CD8-positive, alpha-beta memory T cell (primary cell): ENCODE measurements at regions not wholly inside any gene's neighbourhood (a gene's known extent, or its start where the extent isn't known, plus 50 kb on each side); places are given as distances from the start of the nearest gene placed in this dataset.

Experiments used
- CTCF ChIA-PET: fragments of 350-600 bp; sonication (Branson Sonifier 250); formaldehyde crosslinking; loops from one replicate; lab custom pipeline; 2021; ENCODE audit warnings: antibody characterized with exemption; lab: Charles Lee
- POLR2A ChIA-PET: fragments of 350-600 bp; sonication (Branson Sonifier 250); formaldehyde crosslinking; loops from one replicate; lab custom pipeline; 2021; ENCODE audit warnings: antibody characterized with exemption; lab: Charles Lee
- DNase-seq, 5 donors: peaks; one replicate each; pipeline versions ENCODE4 v3.0.0 to v3.0.0-alpha.2; 2020 to 2022; ENCODE audit warnings: mixed read lengths in 1 of 5
- H3K27ac ChIP-seq: one replicate; pipeline ENCODE4 v1.7.0; 2013; ENCODE audit warnings: low read depth, mild to moderate bottlenecking, low read length, moderate library complexity
- H3K27me3 ChIP-seq: 2 replicates; pipeline ENCODE4 v1.7.0; 2013; ENCODE audit warnings: low read length, mild to moderate bottlenecking; ENCODE audit not compliant: insufficient read depth, poor library complexity, severe bottlenecking
- H3K36me3 ChIP-seq: 2 replicates; pipeline ENCODE4 v1.7.0; 2013; ENCODE audit warnings: mild to moderate bottlenecking, low read length, moderate library complexity; ENCODE audit not compliant: insufficient read depth
- H3K4me1 ChIP-seq: 2 replicates; pipeline ENCODE4 v1.7.0; 2013; ENCODE audit warnings: mild to moderate bottlenecking, low read length, moderate library complexity; ENCODE audit not compliant: insufficient read depth
- H3K4me3 ChIP-seq: 2 replicates; pipeline ENCODE4 v1.7.0; 2013; ENCODE audit warnings: mild to moderate bottlenecking, low read length
- H3K9me3 ChIP-seq: 2 replicates; pipeline ENCODE4 v1.7.0; 2013; ENCODE audit warnings: mild to moderate bottlenecking, low read length
- H3K27ac Mint-ChIP-seq, 8 donors: one replicate each; pipeline ENCODE4 v1.8.0; 2020 to 2021; ENCODE audit warnings: mixed read lengths in 8 of 8, mild to moderate bottlenecking in 6 of 8, inconsistent platforms in 3 of 8, moderate library complexity in 3 of 8
- H3K27me3 Mint-ChIP-seq, 2 donors: one replicate each; pipeline ENCODE4 v1.8.0; 2020 to 2021; ENCODE audit warnings: mixed read lengths in 2 of 2, mild to moderate bottlenecking in 1 of 2, moderate library complexity in 1 of 2
- H3K36me3 Mint-ChIP-seq, 3 donors: one replicate each; pipeline ENCODE4 v1.8.0; 2020 to 2021; ENCODE audit warnings: mixed read lengths in 3 of 3, inconsistent platforms in 1 of 3, mild to moderate bottlenecking in 1 of 3
- H3K4me1 Mint-ChIP-seq, 3 donors: one replicate each; pipeline ENCODE4 v1.8.0; 2020 to 2021; ENCODE audit warnings: mixed read lengths in 3 of 3, inconsistent platforms in 1 of 3, mild to moderate bottlenecking in 1 of 3
- H3K4me3 Mint-ChIP-seq, 7 donors: one replicate each; pipeline ENCODE4 v1.8.0; 2020 to 2021; ENCODE audit warnings: mixed read lengths in 7 of 7, mild to moderate bottlenecking in 6 of 7, moderate library complexity in 4 of 7, inconsistent platforms in 2 of 7
- H3K9me3 Mint-ChIP-seq, 5 donors: one replicate each; pipeline ENCODE4 v1.8.0; 2020 to 2022; ENCODE audit warnings: mixed read lengths in 5 of 5, mild to moderate bottlenecking in 3 of 5, moderate library complexity in 2 of 5, inconsistent platforms in 1 of 5

DNA sequence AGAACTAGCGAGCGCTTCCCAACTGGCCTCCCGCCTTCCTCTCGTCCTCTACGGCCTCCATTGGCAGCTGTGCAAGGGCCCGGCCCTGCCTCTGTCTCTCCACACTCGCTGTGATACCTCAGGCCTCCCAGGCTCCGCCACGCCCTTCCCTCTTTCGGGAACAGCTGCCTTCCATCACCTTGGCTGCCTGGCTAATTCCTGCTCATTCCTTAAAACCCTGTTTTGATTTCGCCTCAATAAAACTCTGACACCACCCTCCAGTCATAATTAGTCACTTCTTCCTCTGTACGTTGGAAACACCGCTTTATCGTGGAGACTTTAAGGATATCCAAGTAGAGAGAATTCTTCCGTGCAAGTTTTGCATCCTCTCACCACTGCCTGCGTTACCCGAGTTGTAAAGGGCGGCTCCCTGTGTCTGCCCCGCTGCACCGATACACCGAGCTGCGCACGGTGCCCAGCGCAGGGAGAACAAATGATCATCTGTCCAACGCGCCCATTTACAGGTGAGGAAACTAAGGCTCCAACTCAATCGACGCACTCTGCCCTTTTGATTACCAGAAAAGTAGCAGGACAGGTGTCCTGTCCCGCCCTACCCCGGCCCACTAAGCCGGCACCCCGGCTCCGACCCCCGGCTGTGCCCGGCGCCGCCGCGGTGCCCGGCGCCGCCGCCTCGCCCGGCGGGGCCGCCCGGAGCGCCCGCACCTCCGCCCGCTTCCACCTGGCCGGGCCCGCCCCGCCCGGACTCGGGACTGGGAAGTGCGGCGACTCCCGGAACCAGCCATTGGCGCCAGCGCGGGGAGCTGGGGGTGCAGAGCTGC, 139.7 kb downstream of the SEC14L1 start:
- Mint-ChIP-seq H3K27ac (peak overlapping the region in 5 of 8 donors; percentile 7 to 96 (median 62)), H3K27me3 (peaks cover 20 to 28% of the 10 kb centered on the region in 2 donors), H3K4me1 (peaks cover 11 to 16% (median 14%) of the 10 kb centered on the region in 3 donors), H3K9me3 (no peaks in the 10 kb centered on the region), H3K36me3 (peaks cover 0 to 3% (median 0%) of the 10 kb centered on the region in 3 donors), H3K4me3 (peak overlapping the region; percentile 62 to 82 (median 79))
- Histone ChIP-seq H3K9me3 (no peaks in the 10 kb centered on the region), H3K36me3 (no peaks in the 10 kb centered on the region), H3K27ac (peak overlapping the region; percentile 31), H3K4me1 (peaks cover 14% of the 10 kb centered on the region), H3K27me3 (peaks cover 8% of the 10 kb centered on the region), H3K4me3 (no peak overlapping the region)
- peak in 1 of 5 donors; percentile 13 for DNase-seq
- ChIA-PET CTCF (no interaction called here), POLR2A (interaction anchor here (0.6 kb wide), 1 partner anchor 108 kb away, joined by 7 read pairs; no protein-coding TSS in a partner anchor)

DNA sequence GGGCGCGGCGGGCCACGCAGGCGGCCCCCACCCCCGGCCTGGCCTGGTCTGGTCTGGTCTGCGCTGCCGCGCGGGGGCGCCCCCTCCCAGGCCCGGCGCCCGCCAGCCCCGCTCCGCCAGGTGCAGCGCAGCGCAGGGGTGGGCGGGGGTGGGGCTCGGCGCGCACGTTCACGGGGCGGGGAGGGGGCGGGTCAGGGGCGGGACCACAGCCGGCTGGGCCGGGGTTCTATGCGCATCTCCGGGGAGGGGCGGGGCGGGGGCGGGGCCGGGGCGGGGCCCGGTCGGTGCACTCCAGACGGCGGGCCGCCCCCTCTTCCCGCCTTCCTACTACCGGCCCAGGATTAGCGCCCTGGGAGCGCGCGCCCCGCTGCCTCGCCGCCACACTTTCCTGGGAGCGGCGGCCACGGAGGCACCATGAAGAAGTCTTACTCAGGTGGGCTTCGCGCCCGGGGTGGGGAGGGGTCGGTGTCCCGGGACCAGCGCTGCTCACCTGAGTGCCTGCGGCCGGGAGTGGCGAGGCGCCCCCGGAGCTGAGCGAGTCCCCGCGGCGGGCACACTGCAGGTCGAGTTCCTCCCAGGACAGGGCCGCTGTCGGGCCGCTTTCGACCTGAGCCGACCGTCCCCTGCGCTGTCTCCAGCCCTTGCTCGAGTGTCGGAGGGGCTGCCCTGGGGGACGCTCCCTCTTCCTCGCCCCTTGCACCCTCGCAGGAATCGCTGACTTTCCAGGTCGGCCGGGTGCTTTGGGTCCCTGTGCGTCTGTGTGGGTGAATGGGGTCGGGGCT, 140.5 kb downstream of the SEC14L1 start:
- H3K4me1 Mint-ChIP-seq: peaks cover 11 to 16% (median 14%) of the 10 kb centered on the region in 3 donors
- H3K27ac Mint-ChIP-seq: peak overlapping the region in 5 of 8 donors; percentile 42 to 87 (median 66)
- Histone ChIP-seq H3K4me1 (peaks cover 14% of the 10 kb centered on the region), H3K27ac (no peak overlapping the region), H3K36me3 (no peaks in the 10 kb centered on the region), H3K4me3 (peak overlapping the region; percentile 41), H3K27me3 (peaks cover 8% of the 10 kb centered on the region), H3K9me3 (no peaks in the 10 kb centered on the region)
- peaks cover 16 to 28% of the 10 kb centered on the region in 2 donors for H3K27me3 Mint-ChIP-seq
- CTCF ChIA-PET: interaction anchor here (1.3 kb wide), 1 partner anchor 47 kb away, joined by 3 read pairs; no protein-coding TSS in a partner anchor
- POLR2A ChIA-PET: interaction anchor here (0.6 kb wide), 1 partner anchor 108 kb away, joined by 7 read pairs; no protein-coding TSS in a partner anchor
- peaks cover 0 to 3% (median 0%) of the 10 kb centered on the region in 3 donors for H3K36me3 Mint-ChIP-seq
- H3K4me3 Mint-ChIP-seq: peak overlapping the region; percentile 32 to 85 (median 76)
- DNase-seq: peak; percentile 49 to 75 (median 68)
- no peaks in the 10 kb centered on the region for H3K9me3 Mint-ChIP-seq

DNA sequence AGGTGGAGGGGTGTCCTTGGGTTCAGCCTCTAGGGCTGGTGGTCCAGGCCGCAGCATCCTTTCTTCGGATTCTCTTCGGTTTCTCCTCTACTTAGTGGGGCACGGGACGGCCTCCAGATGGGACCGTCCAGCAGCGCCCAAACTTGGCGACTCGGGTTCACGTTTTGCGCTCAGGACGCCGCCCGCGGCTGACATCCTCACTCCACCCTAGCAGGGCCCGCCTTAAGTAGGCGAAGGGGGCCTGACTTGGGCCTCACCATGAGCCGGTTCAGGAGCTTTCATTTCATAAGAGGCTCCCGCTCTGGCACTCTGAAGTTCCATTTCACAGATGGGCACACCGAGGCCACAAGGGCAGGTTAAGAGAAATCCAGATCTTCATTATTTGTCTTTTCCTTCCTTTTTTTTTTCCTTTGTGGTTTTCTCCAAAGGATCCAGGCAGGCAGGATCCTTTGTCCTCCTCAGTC, 141.2 kb downstream of the SEC14L1 start:
- DNase-seq: no peak
- no peaks in the 10 kb centered on the region for H3K9me3 Mint-ChIP-seq
- Histone ChIP-seq H3K9me3 (no peaks in the 10 kb centered on the region), H3K4me3 (no peak overlapping the region), H3K27me3 (peaks cover 8% of the 10 kb centered on the region), H3K4me1 (peaks cover 14% of the 10 kb centered on the region), H3K36me3 (no peaks in the 10 kb centered on the region), H3K27ac (no peak overlapping the region)
- H3K4me3 Mint-ChIP-seq: peak overlapping the region; percentile 56 to 85 (median 76)
- POLR2A ChIA-PET: no interaction called here
- H3K27ac Mint-ChIP-seq: peak overlapping the region in 6 of 8 donors; percentile 42 to 87 (median 73)
- peaks cover 11 to 16% (median 14%) of the 10 kb centered on the region in 3 donors for H3K4me1 Mint-ChIP-seq
- peaks cover 16 to 33% of the 10 kb centered on the region in 2 donors for H3K27me3 Mint-ChIP-seq
- CTCF ChIA-PET: interaction anchor here (1.3 kb wide), 1 partner anchor 47 kb away, joined by 3 read pairs; no protein-coding TSS in a partner anchor
- peaks cover 0 to 3% (median 0%) of the 10 kb centered on the region in 3 donors for H3K36me3 Mint-ChIP-seq

DNA sequence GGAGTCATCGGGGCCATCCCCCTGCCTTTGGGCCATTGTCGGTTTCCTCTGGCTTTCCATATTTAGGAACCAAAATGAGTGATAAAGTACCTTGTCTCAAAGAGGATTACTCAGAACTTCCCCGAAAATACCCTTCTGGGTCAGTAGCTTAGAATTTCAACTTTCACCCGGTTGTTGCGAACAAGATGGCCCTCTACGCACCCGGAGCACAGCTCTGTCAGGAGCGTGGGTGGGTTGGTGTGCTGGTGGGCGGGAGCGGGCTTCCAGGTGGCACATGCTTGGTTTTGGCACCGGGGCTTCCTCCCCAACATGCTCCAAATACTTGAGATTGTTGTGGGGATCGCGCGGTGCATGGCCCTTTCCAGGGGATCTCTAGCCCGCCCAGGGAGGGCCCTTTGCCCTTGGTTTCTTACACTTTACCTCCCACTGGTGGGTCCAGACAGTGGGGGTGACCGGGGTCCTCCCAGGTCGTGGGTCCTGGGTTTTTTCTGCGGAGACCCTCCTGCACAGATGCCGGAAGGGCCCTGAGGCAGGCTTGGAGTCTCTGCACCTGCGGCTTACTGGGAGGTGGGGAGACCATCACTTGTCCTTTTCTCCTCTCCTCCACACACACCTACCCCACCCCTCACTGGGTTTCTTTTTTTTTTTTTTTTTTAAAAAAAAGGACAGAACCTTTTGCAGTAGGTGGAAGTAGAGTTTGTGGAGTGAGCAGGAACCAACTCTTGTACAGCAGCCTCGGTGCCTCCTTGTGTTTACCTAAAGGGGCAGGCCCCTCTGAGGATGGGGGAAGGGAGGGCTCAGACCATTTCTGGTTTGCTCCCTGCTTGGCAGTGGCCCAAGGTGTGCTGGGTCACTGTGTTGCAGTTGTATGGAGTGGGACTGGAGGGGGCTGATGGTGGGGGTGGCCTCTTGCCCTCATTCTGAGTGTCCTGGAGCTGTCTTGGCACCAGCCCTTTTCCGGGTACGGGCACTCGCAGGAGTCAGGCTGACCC, 142.1 kb downstream of the SEC14L1 start:
- ChIA-PET POLR2A (no interaction called here), CTCF (interaction anchor here (1.3 kb wide), 1 partner anchor 46 kb away, joined by 3 read pairs; no protein-coding TSS in a partner anchor)
- peaks cover 14% of the 10 kb centered on the region for H3K4me1 ChIP-seq
- no peaks in the 10 kb centered on the region for H3K36me3 ChIP-seq
- peak overlapping the region in 4 of 8 donors; percentile 38 to 87 (median 61) for H3K27ac Mint-ChIP-seq
- H3K27me3 Mint-ChIP-seq: peaks cover 16 to 33% of the 10 kb centered on the region in 2 donors
- no peak overlapping the region for H3K4me3 ChIP-seq
- H3K4me3 Mint-ChIP-seq: peak overlapping the region in 6 of 7 donors; percentile 71 to 85 (median 77)
- no peak for DNase-seq
- no peaks in the 10 kb centered on the region for H3K9me3 ChIP-seq
- H3K27ac ChIP-seq: no peak overlapping the region
- peaks cover 0 to 3% (median 0%) of the 10 kb centered on the region in 3 donors for H3K36me3 Mint-ChIP-seq
- no peaks in the 10 kb centered on the region for H3K9me3 Mint-ChIP-seq
- peaks cover 8% of the 10 kb centered on the region for H3K27me3 ChIP-seq
- peaks cover 8 to 16% (median 14%) of the 10 kb centered on the region in 3 donors for H3K4me1 Mint-ChIP-seq

DNA sequence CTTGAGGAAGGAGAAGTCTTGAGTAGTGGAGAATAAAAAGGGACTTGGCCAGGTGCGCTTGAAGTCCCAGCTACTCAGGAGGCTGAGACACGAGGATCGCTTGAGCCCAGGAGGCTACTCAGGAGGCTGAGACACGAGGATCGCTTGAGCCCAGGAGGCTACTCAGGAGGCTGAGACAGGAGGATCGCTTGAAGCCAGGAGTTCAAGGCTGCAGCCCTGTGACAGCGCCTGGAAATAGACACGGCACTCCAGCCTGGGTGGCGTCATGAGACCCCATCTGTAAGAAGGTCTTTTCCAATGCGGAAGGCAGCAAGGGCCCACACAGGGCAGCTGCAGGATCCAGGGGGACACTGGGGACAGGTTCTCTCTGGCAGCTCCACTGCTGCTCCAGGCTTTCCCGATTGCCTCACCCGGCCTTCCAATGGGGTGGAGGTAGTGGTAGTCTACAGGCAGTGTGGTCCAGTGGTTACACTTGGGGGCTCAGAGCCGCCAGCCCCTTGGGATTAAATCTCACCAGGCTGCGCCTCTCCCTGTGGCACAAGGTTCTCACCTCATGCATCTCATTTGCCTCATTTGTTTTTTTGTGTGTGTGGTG, 143.4 kb downstream of the SEC14L1 start:
- Histone ChIP-seq H3K9me3 (no peaks in the 10 kb centered on the region), H3K36me3 (no peaks in the 10 kb centered on the region), H3K4me1 (peaks cover 14% of the 10 kb centered on the region), H3K27ac (no peak overlapping the region), H3K4me3 (no peak overlapping the region), H3K27me3 (peaks cover 8% of the 10 kb centered on the region)
- ChIA-PET CTCF (no interaction called here), POLR2A (no interaction called here)
- Mint-ChIP-seq H3K4me1 (peaks cover 8 to 16% (median 14%) of the 10 kb centered on the region in 3 donors), H3K9me3 (no peaks in the 10 kb centered on the region), H3K4me3 (peak overlapping the region in 1 of 7 donors; percentile 34), H3K36me3 (peaks cover 0 to 3% (median 0%) of the 10 kb centered on the region in 3 donors), H3K27ac (no peak overlapping the region), H3K27me3 (peaks cover 16 to 33% of the 10 kb centered on the region in 2 donors)
- DNase-seq: no peak

DNA sequence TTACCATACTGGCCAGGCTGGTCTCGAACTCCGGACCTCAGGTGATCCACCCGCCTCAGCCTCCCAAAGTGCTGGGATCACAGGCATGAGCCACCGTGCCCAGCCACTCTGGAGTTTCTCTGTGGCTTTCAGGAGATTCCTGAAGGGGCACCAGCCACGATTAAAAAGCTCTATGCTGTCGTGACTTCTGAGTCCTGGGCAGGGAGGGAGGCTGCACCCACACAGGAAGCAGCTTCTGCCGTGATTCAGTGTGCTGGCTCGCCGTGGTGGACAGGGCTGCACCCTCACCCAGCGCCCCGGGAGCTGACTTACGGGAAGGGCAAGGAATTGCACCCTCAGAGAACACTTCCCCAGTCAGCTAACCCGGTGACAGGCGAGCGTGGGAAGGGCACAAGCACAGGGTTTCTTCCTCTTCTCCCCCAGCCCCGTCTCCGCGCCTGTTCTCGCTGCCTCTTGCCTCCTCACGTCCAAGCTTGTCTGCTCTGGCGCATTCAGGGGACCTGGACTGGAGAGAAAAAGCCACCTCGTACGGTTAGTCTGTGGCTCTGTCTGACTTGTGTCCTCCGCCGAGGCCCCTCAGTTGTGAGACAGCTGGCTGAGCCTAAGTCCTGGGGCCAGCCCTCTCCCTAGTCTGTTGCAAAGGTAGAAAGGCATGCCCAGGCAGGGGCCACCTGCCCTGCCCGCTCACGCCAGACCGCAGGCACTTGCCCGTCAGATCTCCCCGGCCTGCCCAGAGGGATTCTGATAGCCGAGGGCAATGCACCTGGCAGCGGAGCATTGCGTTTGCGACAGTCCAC, 145.0 kb downstream of the SEC14L1 start:
- CTCF ChIA-PET: no interaction called here
- Histone ChIP-seq H3K9me3 (no peaks in the 10 kb centered on the region), H3K4me1 (peaks cover 9% of the 10 kb centered on the region), H3K27ac (no peak overlapping the region), H3K4me3 (no peak overlapping the region), H3K27me3 (peaks cover 8% of the 10 kb centered on the region), H3K36me3 (no peaks in the 10 kb centered on the region)
- DNase-seq: no peak
- Mint-ChIP-seq H3K27ac (peak overlapping the region in 1 of 8 donors; percentile 70), H3K36me3 (peaks cover 0 to 3% (median 0%) of the 10 kb centered on the region in 3 donors), H3K4me3 (no peak overlapping the region), H3K4me1 (peaks cover 5 to 10% (median 8%) of the 10 kb centered on the region in 3 donors), H3K27me3 (peaks cover 11 to 27% of the 10 kb centered on the region in 2 donors), H3K9me3 (no peaks in the 10 kb centered on the region)
- POLR2A ChIA-PET: interaction anchor here (0.7 kb wide), 1 partner anchor 37 kb away, joined by 3 read pairs; no protein-coding TSS in a partner anchor
